Mammary epithelial cell (primary cell): ENCODE measurements at regions not wholly inside any gene's neighbourhood (a gene's known extent, or its start where the extent isn't known, plus 50 kb on each side); places are given as distances from the start of the nearest gene placed in this dataset.

ENCODE experiments used
- EZH2 ChIP-seq: IDR thresholded peaks from 2 replicates; pipeline ENCODE4 v1.6.1; 2012; ENCODE audit warnings: low read length, inconsistent platforms, borderline replicate concordance
- TF ChIP-seq, protein P1 (sequence below), 2 donors: IDR thresholded peaks in 1 of 2; conservative IDR thresholded peaks in 1 of 2; 2 replicates each; pipeline ENCODE4 v1.5.1; 2011 to 2012; ENCODE audit warnings: inconsistent platforms in 2 of 2, low read length in 2 of 2, mild to moderate bottlenecking in 2 of 2, control low read depth in 1 of 2, low read depth in 1 of 2; ENCODE audit not compliant: insufficient read depth in 1 of 2; ENCODE audit errors: extremely low read depth in 1 of 2

- TF ChIP-seq, protein P1, sequence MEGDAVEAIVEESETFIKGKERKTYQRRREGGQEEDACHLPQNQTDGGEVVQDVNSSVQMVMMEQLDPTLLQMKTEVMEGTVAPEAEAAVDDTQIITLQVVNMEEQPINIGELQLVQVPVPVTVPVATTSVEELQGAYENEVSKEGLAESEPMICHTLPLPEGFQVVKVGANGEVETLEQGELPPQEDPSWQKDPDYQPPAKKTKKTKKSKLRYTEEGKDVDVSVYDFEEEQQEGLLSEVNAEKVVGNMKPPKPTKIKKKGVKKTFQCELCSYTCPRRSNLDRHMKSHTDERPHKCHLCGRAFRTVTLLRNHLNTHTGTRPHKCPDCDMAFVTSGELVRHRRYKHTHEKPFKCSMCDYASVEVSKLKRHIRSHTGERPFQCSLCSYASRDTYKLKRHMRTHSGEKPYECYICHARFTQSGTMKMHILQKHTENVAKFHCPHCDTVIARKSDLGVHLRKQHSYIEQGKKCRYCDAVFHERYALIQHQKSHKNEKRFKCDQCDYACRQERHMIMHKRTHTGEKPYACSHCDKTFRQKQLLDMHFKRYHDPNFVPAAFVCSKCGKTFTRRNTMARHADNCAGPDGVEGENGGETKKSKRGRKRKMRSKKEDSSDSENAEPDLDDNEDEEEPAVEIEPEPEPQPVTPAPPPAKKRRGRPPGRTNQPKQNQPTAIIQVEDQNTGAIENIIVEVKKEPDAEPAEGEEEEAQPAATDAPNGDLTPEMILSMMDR (conservative IDR thresholded peaks at IDR 0.05 in 1 of 2, IDR thresholded peaks at IDR 0.05 in 1 of 2; ENCODE audit: extremely low read depth in 1 of 2, insufficient read depth in 1 of 2, low read depth in 1 of 2, low read length in 2 of 2) = no peak
- no peak for TF ChIP-seq EZH2
Observed at GRCh38 chr5:124114911-124115310, 602.9 kb downstream of the CSNK1G3 start.
